Mucosa of rectum (tissue), 2 donors: ENCODE measurements at regions not wholly inside any gene's neighbourhood (a gene's known extent, or its start where the extent isn't known, plus 50 kb on each side); places are given as distances from the start of the nearest gene placed in this dataset.

Experiments used
- H3K27ac ChIP-seq, 2 donors: one replicate each; pipeline ENCODE4 v1.7.0; 2013; ENCODE audit warnings: inconsistent platforms in 2 of 2, low read depth in 2 of 2, low read length in 2 of 2
- H3K27me3 ChIP-seq, 2 donors: one replicate each; pipeline ENCODE4 v1.7.0; 2013; ENCODE audit warnings: low read length in 2 of 2; ENCODE audit not compliant: control insufficient read depth in 2 of 2, insufficient read depth in 2 of 2
- H3K36me3 ChIP-seq, 2 donors: one replicate each; pipeline ENCODE4 v1.7.0; 2013; ENCODE audit warnings: low read length in 2 of 2; ENCODE audit not compliant: control insufficient read depth in 2 of 2, insufficient read depth in 2 of 2
- H3K4me1 ChIP-seq, 2 donors: one replicate each; pipeline ENCODE4 v1.7.0; 2013; ENCODE audit warnings: low read length in 2 of 2, mild to moderate bottlenecking in 1 of 2; ENCODE audit not compliant: control insufficient read depth in 2 of 2, insufficient read depth in 2 of 2
- H3K4me3 ChIP-seq, 2 donors: one replicate each; pipeline ENCODE4 v1.7.0; 2013; ENCODE audit warnings: low read length in 2 of 2
- H3K9ac ChIP-seq, 2 donors: one replicate each; pipeline ENCODE4 v1.7.0; 2013; ENCODE audit warnings: low read length in 2 of 2, low read depth in 1 of 2, mild to moderate bottlenecking in 1 of 2
- H3K9me3 ChIP-seq, 2 donors: one replicate each; pipeline ENCODE4 v1.7.0; 2013; ENCODE audit warnings: low read length in 2 of 2; ENCODE audit not compliant: control insufficient read depth in 2 of 2
- donor health status: healthy.
- donor health status: Normal muscosa, but diverticular disease.

DNA sequence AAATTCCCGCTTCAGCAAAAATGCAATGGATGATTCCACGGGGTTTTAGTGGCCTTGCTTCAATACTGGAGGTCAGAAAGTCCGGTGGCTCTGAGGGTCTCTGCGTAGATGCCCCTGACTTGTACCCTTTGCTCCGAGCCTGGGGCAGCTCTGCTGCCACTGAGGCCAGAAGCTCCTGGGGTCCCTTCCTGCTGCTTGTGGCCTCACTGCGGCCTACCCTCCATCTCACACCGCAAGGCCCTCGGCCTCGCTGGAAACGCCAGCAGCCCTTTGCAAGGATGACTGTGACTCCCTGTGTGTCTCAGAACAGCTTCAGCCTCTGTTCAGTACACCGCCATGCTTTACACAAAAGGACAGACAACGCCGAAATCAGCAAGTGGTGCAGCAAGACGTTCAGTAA lies 244.8 kb downstream of the ACTR3B start:
- Histone ChIP-seq H3K27ac (no peak overlapping the region), H3K27me3 (no peaks in the 10 kb centered on the region), H3K36me3 (no peaks in the 10 kb centered on the region), H3K9me3 (no peaks in the 10 kb centered on the region), H3K4me3 (no peak overlapping the region), H3K9ac (no peak overlapping the region), H3K4me1 (no peaks in the 10 kb centered on the region)

- no peaks in the 10 kb centered on the region for H3K27me3 ChIP-seq
Observed at GRCh38 chr7:153005750-153006435, 246.3 kb downstream of the ACTR3B start.

DNA sequence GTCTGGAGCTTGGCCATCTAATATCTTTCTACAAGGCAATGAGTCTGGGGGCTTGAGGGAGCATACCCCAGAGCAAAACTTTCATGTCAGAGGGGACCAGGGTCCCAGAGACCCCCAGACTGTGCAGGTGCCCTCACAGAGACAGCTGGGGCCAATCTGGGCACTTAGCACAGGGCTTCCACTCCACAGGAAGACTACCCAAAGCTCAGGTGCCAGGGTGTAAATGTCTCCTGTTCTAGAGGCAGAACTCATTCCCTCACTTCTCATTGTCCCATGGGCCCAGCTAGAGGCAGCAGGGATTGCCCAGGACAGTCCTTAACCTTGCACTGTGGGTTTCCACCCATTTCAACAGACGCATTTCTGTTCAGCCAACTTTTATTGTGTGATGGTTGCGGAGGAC lies 246.9 kb downstream of the ACTR3B start:
- H3K27ac ChIP-seq, result no peak overlapping the region
- no peak overlapping the region for H3K9ac ChIP-seq
- no peak overlapping the region for H3K4me3 ChIP-seq
- H3K9me3 ChIP-seq, result no peaks in the 10 kb centered on the region
- H3K4me1 ChIP-seq, result no peaks in the 10 kb centered on the region
- no peaks in the 10 kb centered on the region for H3K36me3 ChIP-seq
- no peaks in the 10 kb centered on the region for H3K27me3 ChIP-seq

More at GRCh38 chr7:153005750-153006435, 246.3 kb downstream of the ACTR3B start:
- Histone ChIP-seq H3K36me3 (no peaks in the 10 kb centered on the region), H3K4me1 (no peaks in the 10 kb centered on the region), H3K27ac (no peak overlapping the region), H3K9me3 (no peaks in the 10 kb centered on the region), H3K9ac (no peak overlapping the region), H3K4me3 (no peak overlapping the region)

- H3K9ac ChIP-seq, result no peak overlapping the region
- H3K4me1 ChIP-seq, result no peaks in the 10 kb centered on the region
- H3K36me3 ChIP-seq, result no peaks in the 10 kb centered on the region
- no peak overlapping the region for H3K4me3 ChIP-seq
- no peaks in the 10 kb centered on the region for H3K9me3 ChIP-seq
- no peaks in the 10 kb centered on the region for H3K27me3 ChIP-seq
- H3K27ac ChIP-seq, result no peak overlapping the region
Observed at GRCh38 chr7:153006911-153007310, 247.4 kb downstream of the ACTR3B start.

GRCh38 chr7:153010416-153010815 lies 250.9 kb downstream of the ACTR3B start:
- Histone ChIP-seq H3K27me3 (no peaks in the 10 kb centered on the region), H3K27ac (no peak overlapping the region), H3K4me3 (no peak overlapping the region), H3K36me3 (no peaks in the 10 kb centered on the region), H3K4me1 (no peaks in the 10 kb centered on the region), H3K9me3 (no peaks in the 10 kb centered on the region), H3K9ac (no peak overlapping the region)

DNA sequence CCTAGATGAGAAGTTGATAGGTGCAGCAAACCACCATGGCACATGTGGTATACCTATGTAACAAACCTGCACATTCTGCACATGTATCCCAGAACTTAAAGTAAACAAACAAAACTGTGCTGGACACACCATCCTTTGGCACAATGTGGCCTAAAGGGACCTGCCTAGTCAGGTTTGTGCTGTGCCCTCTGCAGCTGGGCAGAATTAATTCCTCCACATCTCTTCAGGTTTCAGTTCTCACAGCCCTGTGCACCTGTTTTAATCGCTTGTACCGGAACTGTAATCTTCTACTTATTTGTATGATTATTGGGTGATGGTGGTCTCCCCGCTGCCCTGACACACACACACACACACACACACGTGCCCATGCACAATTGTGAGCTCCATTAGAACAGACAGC lies 252.7 kb downstream of the ACTR3B start:
- Histone ChIP-seq H3K4me1 (no peaks in the 10 kb centered on the region), H3K4me3 (no peak overlapping the region), H3K9me3 (no peaks in the 10 kb centered on the region), H3K27ac (no peak overlapping the region), H3K36me3 (no peaks in the 10 kb centered on the region), H3K9ac (no peak overlapping the region), H3K27me3 (no peaks in the 10 kb centered on the region)

DNA sequence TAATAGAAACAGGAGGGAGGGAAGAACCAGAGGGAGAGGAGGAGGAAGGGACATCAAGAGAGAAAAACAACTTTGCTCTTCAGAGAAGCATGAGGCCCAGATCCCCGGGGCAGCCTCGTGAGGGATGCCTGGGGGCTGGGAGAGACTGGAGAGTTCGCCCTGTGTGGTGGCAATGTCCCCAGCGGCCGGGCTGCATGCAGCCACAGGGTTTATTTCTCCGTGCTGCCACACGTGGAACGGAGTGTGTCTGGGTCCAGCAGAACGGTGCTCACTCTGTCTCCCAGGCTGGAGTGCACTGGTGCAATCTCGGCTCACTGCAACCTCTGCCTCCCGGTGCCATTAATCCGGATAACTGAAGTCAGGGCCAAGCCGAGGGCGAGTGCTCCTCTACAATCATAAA lies 257.7 kb downstream of the ACTR3B start:
- H3K27ac ChIP-seq, result no peak overlapping the region
- H3K4me3 ChIP-seq, result no peak overlapping the region
- H3K4me1 ChIP-seq, result no peaks in the 10 kb centered on the region
- no peaks in the 10 kb centered on the region for H3K9me3 ChIP-seq
- no peaks in the 10 kb centered on the region for H3K27me3 ChIP-seq
- no peak overlapping the region for H3K9ac ChIP-seq
- H3K36me3 ChIP-seq, result no peaks in the 10 kb centered on the region

GRCh38 chr7:153021542-153021941 lies 262.0 kb downstream of the ACTR3B start:
- no peaks in the 10 kb centered on the region for H3K36me3 ChIP-seq
- H3K9ac ChIP-seq, result no peak overlapping the region
- no peak overlapping the region for H3K4me3 ChIP-seq
- no peak overlapping the region for H3K27ac ChIP-seq
- H3K27me3 ChIP-seq, result no peaks in the 10 kb centered on the region
- H3K4me1 ChIP-seq, result no peaks in the 10 kb centered on the region
- H3K9me3 ChIP-seq, result no peaks in the 10 kb centered on the region

- H3K9me3 ChIP-seq, result no peaks in the 10 kb centered on the region
- no peak overlapping the region for H3K9ac ChIP-seq
- no peaks in the 10 kb centered on the region for H3K4me1 ChIP-seq
- H3K36me3 ChIP-seq, result no peaks in the 10 kb centered on the region
- H3K4me3 ChIP-seq, result no peak overlapping the region
- H3K27ac ChIP-seq, result no peak overlapping the region
- no peaks in the 10 kb centered on the region for H3K27me3 ChIP-seq
Observed at GRCh38 chr7:153022475-153023193, 263.1 kb downstream of the ACTR3B start.

DNA sequence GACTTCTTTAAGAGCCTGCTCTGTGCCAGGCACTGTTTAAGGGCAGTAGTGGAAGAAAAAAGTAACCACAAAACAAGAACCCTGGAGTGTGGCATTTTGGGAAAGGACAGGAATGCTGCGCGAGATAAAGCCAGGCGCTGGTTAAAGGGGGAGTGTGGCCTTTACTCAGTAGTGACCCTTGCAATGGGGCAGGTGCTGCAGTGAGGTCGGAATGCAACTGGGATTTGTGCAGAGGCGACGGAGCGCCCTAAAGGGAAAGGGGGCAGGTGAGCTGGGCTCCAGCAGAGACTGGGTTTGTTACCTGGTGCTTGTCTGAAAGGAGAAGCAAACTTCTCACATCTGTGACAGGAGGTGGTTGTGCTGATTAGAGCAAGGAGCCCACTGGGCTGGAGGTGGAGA lies 263.6 kb downstream of the ACTR3B start:
- no peak overlapping the region for H3K4me3 ChIP-seq
- no peaks in the 10 kb centered on the region for H3K9me3 ChIP-seq
- no peak overlapping the region for H3K9ac ChIP-seq
- no peaks in the 10 kb centered on the region for H3K4me1 ChIP-seq
- no peaks in the 10 kb centered on the region for H3K27me3 ChIP-seq
- no peak overlapping the region for H3K27ac ChIP-seq
- H3K36me3 ChIP-seq, result no peaks in the 10 kb centered on the region
